GM12865 (cell line): ENCODE measurements at regions not wholly inside any gene's neighbourhood (a gene's known extent, or its start where the extent isn't known, plus 50 kb on each side); places are given as distances from the start of the nearest gene placed in this dataset.

Experiments
- DNase-seq: peaks from one replicate; pipeline ENCODE4 v3.0.0; 2010; ENCODE audit warnings: low read depth
- H3K4me3 ChIP-seq: 2 replicates; pipeline ENCODE4 v1.5.1; 2011; ENCODE audit warnings: mild to moderate bottlenecking, low read depth, low read length, control low read depth
- CTCF ChIP-seq: IDR thresholded peaks from 2 replicates; pipeline ENCODE4 v1.5.1; 2011; ENCODE audit warnings: low read length, control low read depth, low read depth, inconsistent platforms; ENCODE audit not compliant: insufficient read depth; ENCODE audit errors: missing control alignments

DNA sequence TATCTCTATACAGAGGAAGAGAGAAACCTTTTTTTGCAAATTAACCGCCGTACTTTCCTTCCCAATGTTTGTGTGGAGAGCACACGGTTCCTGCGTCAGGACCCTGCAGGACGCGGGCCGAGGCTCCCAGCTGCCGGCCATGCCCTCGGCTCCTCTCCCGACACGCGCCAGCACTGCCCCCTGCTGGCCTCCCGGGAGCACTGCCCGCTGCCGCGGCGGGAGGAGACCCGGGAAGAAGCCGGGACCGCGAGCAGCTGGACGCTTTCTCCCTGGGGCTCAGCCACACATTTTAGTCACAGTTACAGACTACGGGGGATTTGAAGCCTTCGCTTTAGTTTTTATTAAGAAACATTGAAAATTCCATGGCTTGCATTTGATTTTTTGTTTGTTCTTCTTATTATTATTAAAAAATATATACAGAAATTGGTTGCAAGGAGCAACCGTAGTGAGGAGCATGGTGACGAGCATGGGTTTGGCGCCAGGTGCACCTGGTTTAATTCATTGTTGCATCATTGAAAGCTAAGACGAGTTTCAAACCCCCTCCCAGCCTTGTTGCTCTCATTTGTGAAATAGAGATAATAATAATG, 401.2 kb downstream of the GALR1 start:
- no peak overlapping the region for H3K4me3 ChIP-seq
- DNase-seq, result peak; percentile 64
- peak; percentile 94 for TF ChIP-seq CTCF

GRCh38 chr18:77651441-77651840, 401.8 kb downstream of the GALR1 start:
- no peak for TF ChIP-seq CTCF
- no peak overlapping the region for H3K4me3 ChIP-seq
- DNase-seq, result no peak

DNA sequence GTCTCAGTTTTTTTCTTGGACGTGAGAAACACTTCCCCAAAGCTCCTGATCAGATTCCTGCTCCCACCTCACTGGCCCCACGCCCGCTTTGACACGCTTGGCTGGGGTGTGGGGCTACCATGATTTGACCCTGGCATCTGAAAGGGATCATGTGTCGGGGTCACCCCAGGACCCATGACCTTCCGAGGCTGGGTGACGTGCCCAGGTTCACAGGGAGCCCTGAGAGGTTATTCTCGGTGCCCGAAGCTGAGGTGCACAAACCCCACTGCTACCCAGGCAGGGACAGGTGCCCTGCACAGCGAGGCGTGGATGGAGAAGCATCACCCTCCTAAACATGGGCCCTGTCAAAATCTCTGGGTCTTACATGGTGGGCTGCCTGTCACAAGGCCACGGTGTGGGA, 404.1 kb downstream of the GALR1 start:
- no peak overlapping the region for H3K4me3 ChIP-seq
- DNase-seq, result no peak
- TF ChIP-seq CTCF, result no peak

DNA sequence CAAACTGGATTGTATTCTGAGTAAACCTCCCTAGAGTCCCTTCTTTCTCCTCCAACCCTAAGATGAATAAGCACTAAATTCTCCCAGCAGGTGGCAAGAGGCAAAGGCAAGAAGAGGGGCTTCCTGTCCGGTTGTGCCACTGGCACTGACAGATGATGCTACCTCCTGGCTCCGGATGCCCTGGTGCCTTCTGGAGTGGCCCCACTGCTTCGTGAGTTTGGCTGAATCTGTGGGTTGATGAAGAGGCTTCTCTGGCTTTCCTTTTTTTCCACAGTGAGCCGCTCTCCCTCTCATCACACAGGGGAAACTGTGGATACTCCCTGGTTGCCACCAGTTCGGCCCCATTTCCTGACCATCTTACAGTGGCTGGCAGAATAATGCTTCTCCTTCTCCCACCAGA, 404.7 kb downstream of the GALR1 start:
- no peak overlapping the region for H3K4me3 ChIP-seq
- no peak for TF ChIP-seq CTCF
- no peak for DNase-seq

- H3K4me3 ChIP-seq, result no peak overlapping the region
- no peak for DNase-seq
- no peak for TF ChIP-seq CTCF
Observed at GRCh38 chr18:77657651-77658298, 408.1 kb downstream of the GALR1 start.

- TF ChIP-seq CTCF, result no peak
- no peak overlapping the region for H3K4me3 ChIP-seq
- no peak for DNase-seq
Observed at GRCh38 chr18:77658299-77658662, 408.6 kb downstream of the GALR1 start.
